ENCODE measurements at regions not wholly inside any gene's neighbourhood (a gene's known extent, or its start where the extent isn't known, plus 50 kb on each side); places are given as distances from the start of the nearest gene placed in this dataset.

- no peak for ATAC-seq
- TF ChIP-seq BACH2 (CRISPR knock-in tag; IDR thresholded peaks at IDR 0.05; ENCODE audit: borderline replicate concordance) (no peak), OSR1 (CRISPR knock-in tag; IDR thresholded peaks at IDR 0.05) (no peak), GLIS3 (CRISPR knock-in tag; IDR thresholded peaks at IDR 0.05) (no peak), ESRRG (CRISPR knock-in tag; IDR thresholded peaks at IDR 0.05) (no peak), TOX (CRISPR knock-in tag; IDR thresholded peaks at IDR 0.05; ENCODE audit: borderline replicate concordance) (no peak), TSHZ2 (CRISPR knock-in tag; IDR thresholded peaks at IDR 0.05) (no peak), ZNF8 (CRISPR knock-in tag; IDR thresholded peaks at IDR 0.05) (no peak), ZNF70 (CRISPR knock-in tag; IDR thresholded peaks at IDR 0.05) (no peak), ZNF565 (CRISPR knock-in tag; conservative IDR thresholded peaks at IDR 0.05; ENCODE audit: low read depth) (no peak), ZC3H10 (CRISPR knock-in tag; IDR thresholded peaks at IDR 0.05) (no peak), PATZ1 (CRISPR knock-in tag; IDR thresholded peaks at IDR 0.05; ENCODE audit: borderline replicate concordance) (no peak), SNAI2 (CRISPR knock-in tag; IDR thresholded peaks at IDR 0.05) (no peak), ZFP3 (CRISPR knock-in tag; IDR thresholded peaks at IDR 0.05) (no peak)
Measured at GRCh38 chr5:44233691-44234090, 155.5 kb downstream of the FGF10 start.

- ATAC-seq = no peak
- TF ChIP-seq CREB5 (CRISPR knock-in tag; IDR thresholded peaks at IDR 0.05; ENCODE audit: low read depth) (no peak), CSDC2 (CRISPR knock-in tag; IDR thresholded peaks at IDR 0.05) (no peak), ZNF8 (CRISPR knock-in tag; IDR thresholded peaks at IDR 0.05) (no peak), ZNF70 (CRISPR knock-in tag; IDR thresholded peaks at IDR 0.05) (no peak), ARNTL (CRISPR knock-in tag; IDR thresholded peaks at IDR 0.05; ENCODE audit: borderline replicate concordance, low read depth) (no peak), OSR1 (CRISPR knock-in tag; IDR thresholded peaks at IDR 0.05) (no peak), ZC3H10 (CRISPR knock-in tag; IDR thresholded peaks at IDR 0.05) (no peak), PATZ1 (CRISPR knock-in tag; IDR thresholded peaks at IDR 0.05; ENCODE audit: borderline replicate concordance) (no peak), TSHZ2 (CRISPR knock-in tag; IDR thresholded peaks at IDR 0.05) (no peak), ZFP30 (CRISPR knock-in tag; IDR thresholded peaks at IDR 0.05) (no peak), SNAI2 (CRISPR knock-in tag; IDR thresholded peaks at IDR 0.05) (no peak), BACH2 (CRISPR knock-in tag; IDR thresholded peaks at IDR 0.05; ENCODE audit: borderline replicate concordance) (no peak), ZFP3 (CRISPR knock-in tag; IDR thresholded peaks at IDR 0.05) (no peak)
Measured at GRCh38 chr5:44225231-44226160, 163.7 kb downstream of the FGF10 start.
